Liver (tissue), 7 donors: ENCODE measurements at regions not wholly inside any gene's neighbourhood (a gene's known extent, or its start where the extent isn't known, plus 50 kb on each side); places are given as distances from the start of the nearest gene placed in this dataset.

Experiments used
- DNase-seq: peaks from one replicate; pipeline ENCODE4 v3.0.0-alpha.2; 2017; ENCODE audit warnings: low spot score
- H3K27ac ChIP-seq, 2 donors: one replicate each; pipeline ENCODE4 v1.7.0; 2013; ENCODE audit warnings: inconsistent platforms in 2 of 2, low read length in 2 of 2, control low read depth in 1 of 2, low read depth in 1 of 2, mild to moderate bottlenecking in 1 of 2
- H3K27me3 ChIP-seq, 4 donors: one replicate each; pipeline versions ENCODE4 v1.6.1 to v1.7.0; 2013; ENCODE audit warnings: low read length in 3 of 4, inconsistent platforms in 1 of 4, mild to moderate bottlenecking in 1 of 4, moderate library complexity in 1 of 4; ENCODE audit not compliant: control insufficient read depth in 4 of 4, insufficient read depth in 4 of 4
- H3K36me3 ChIP-seq, 4 donors: one replicate each; pipeline versions ENCODE4 v1.6.1 to v1.7.0; 2013; ENCODE audit warnings: low read length in 3 of 4, mild to moderate bottlenecking in 3 of 4, low read depth in 1 of 4, moderate library complexity in 1 of 4; ENCODE audit not compliant: control insufficient read depth in 4 of 4, insufficient read depth in 3 of 4
- H3K4me1 ChIP-seq, 4 donors: one replicate each; pipeline versions ENCODE4 v1.6.1 to v1.7.0; 2013; ENCODE audit warnings: low read length in 3 of 4, mild to moderate bottlenecking in 3 of 4, moderate library complexity in 1 of 4; ENCODE audit not compliant: control insufficient read depth in 4 of 4, insufficient read depth in 4 of 4
- H3K4me3 ChIP-seq, 3 donors: one replicate each; pipeline versions ENCODE4 v1.6.1 to v1.7.0; 2013; ENCODE audit warnings: low read length in 3 of 3, control low read depth in 1 of 3, low read depth in 1 of 3, mild to moderate bottlenecking in 1 of 3
- H3K9ac ChIP-seq, 2 donors: one replicate each; pipeline ENCODE4 v1.7.0; 2013; ENCODE audit warnings: low read length in 2 of 2, mild to moderate bottlenecking in 2 of 2, moderate library complexity in 2 of 2, control low read depth in 1 of 2, low read depth in 1 of 2
- H3K9me3 ChIP-seq, 4 donors: one replicate each; pipeline versions ENCODE4 v1.6.1 to v1.7.0; 2013; ENCODE audit warnings: low read length in 3 of 4; ENCODE audit not compliant: control insufficient read depth in 4 of 4
- EGR1 ChIP-seq, 2 donors: IDR thresholded peaks; 2 replicates each; pipeline ENCODE4 v1.6.1; 2016 to 2018; ENCODE audit warnings: antibody characterized with exemption in 2 of 2, low read depth in 2 of 2
- FOXA1 ChIP-seq: IDR thresholded peaks from 2 replicates; pipeline ENCODE4 v1.6.1; 2016; ENCODE audit warnings: antibody characterized with exemption
- FOXA2 ChIP-seq: IDR thresholded peaks from 2 replicates; pipeline ENCODE4 v1.6.1; 2016; ENCODE audit warnings: antibody characterized with exemption
- GABPA ChIP-seq, 2 donors: IDR thresholded peaks in 1 of 2; conservative IDR thresholded peaks in 1 of 2; 2 replicates each; pipeline ENCODE4 v1.6.1; 2016; ENCODE audit warnings: antibody characterized with exemption in 2 of 2, mild to moderate bottlenecking in 1 of 2, moderate library complexity in 1 of 2
- HNF4A ChIP-seq, 2 donors: conservative IDR thresholded peaks; 2 replicates each; pipeline ENCODE4 v1.6.1; 2016; ENCODE audit warnings: antibody characterized with exemption in 2 of 2, mild to moderate bottlenecking in 2 of 2
- HNF4G ChIP-seq: IDR thresholded peaks from 2 replicates; pipeline ENCODE4 v1.6.1; 2016; ENCODE audit warnings: antibody characterized with exemption
- JUND ChIP-seq, 2 donors: IDR thresholded peaks; 2 replicates each; pipeline ENCODE4 v1.6.1; 2016; ENCODE audit warnings: antibody characterized with exemption in 2 of 2
- MAX ChIP-seq: IDR thresholded peaks from 2 replicates; pipeline ENCODE4 v1.6.1; 2016; ENCODE audit warnings: antibody characterized with exemption
- NR2F2 ChIP-seq: IDR thresholded peaks from 2 replicates; pipeline ENCODE4 v1.6.1; 2016; ENCODE audit warnings: antibody characterized with exemption
- RAD21 ChIP-seq, 2 donors: IDR thresholded peaks; 2 replicates each; pipeline ENCODE4 v1.6.1; 2016; ENCODE audit warnings: antibody characterized with exemption in 2 of 2, mild to moderate bottlenecking in 2 of 2
- RXRA ChIP-seq, 2 donors: IDR thresholded peaks; 2 replicates each; pipeline ENCODE4 v1.6.1; 2017 to 2018; ENCODE audit warnings: antibody characterized with exemption in 2 of 2, mild to moderate bottlenecking in 1 of 2
- SP1 ChIP-seq: IDR thresholded peaks from 2 replicates; pipeline ENCODE4 v1.6.1; 2018; ENCODE audit warnings: antibody characterized with exemption, mild to moderate bottlenecking
- TAF1 ChIP-seq: conservative IDR thresholded peaks from 2 replicates; pipeline ENCODE4 v1.6.1; 2016; ENCODE audit warnings: antibody characterized with exemption, mild to moderate bottlenecking
- YY1 ChIP-seq: IDR thresholded peaks from 2 replicates; pipeline ENCODE4 v1.6.1; 2016; ENCODE audit warnings: antibody characterized with exemption, mild to moderate bottlenecking
- ZBTB33 ChIP-seq: IDR thresholded peaks from 2 replicates; pipeline ENCODE4 v1.6.1; 2016; ENCODE audit warnings: antibody characterized with exemption
- WGBS: extraction: QIAGEN DNeasy Blood & Tissue Kit; methylation state at CpG from one replicate; pipeline ENCODE4 v1.1.7; 2013; 5-methylcytosine and 5-hydroxymethylcytosine counted together
- donor health status: healthy.
- donor health status: healthy.
- donor health status: healthy.
- donor health status: healthy.

- TF ChIP-seq ZBTB33, result no peak
- TF ChIP-seq HNF4G, result no peak
- no peak for TF ChIP-seq JUND (IDR thresholded peaks at IDR 0.05)
- no peak for TF ChIP-seq GABPA (IDR thresholded peaks at IDR 0.05 in 1 of 2, conservative IDR thresholded peaks at IDR 0.05 in 1 of 2)
- TF ChIP-seq TAF1, result no peak
- TF ChIP-seq HNF4A (conservative IDR thresholded peaks at IDR 0.05), result no peak
- TF ChIP-seq MAX, result no peak
- no peak for TF ChIP-seq RXRA (IDR thresholded peaks at IDR 0.05)
- TF ChIP-seq FOXA2, result no peak
- TF ChIP-seq EGR1 (IDR thresholded peaks at IDR 0.05; ENCODE audit: low read depth in 2 of 2), result no peak
These were observed 560.7 kb downstream of the DSC3 start (continued) for GRCh38 chr18:30481871-30482270.

- Histone ChIP-seq H3K9ac (no peak overlapping the region), H3K4me1 (no peaks in the 10 kb centered on the region), H3K9me3 (no peaks in the 10 kb centered on the region), H3K27ac (no peak overlapping the region), H3K4me3 (no peak overlapping the region), H3K27me3 (no peaks in the 10 kb centered on the region), H3K36me3 (no peaks in the 10 kb centered on the region)
- 77% methylated on average over 4 of the region's 4 CpGs for WGBS
- TF ChIP-seq FOXA1, result no peak
- no peak for TF ChIP-seq MAX
- TF ChIP-seq TAF1, result no peak
- TF ChIP-seq RAD21 (IDR thresholded peaks at IDR 0.05), result no peak
- no peak for TF ChIP-seq ZBTB33
- no peak for TF ChIP-seq JUND (IDR thresholded peaks at IDR 0.05)
- DNase-seq, result no peak
These were observed 573.5 kb downstream of the DSC3 start for GRCh38 chr18:30469091-30469490.

- H3K27me3 ChIP-seq, result no peaks in the 10 kb centered on the region
- H3K4me3 ChIP-seq, result no peak overlapping the region
- H3K27ac ChIP-seq, result no peak overlapping the region
- H3K9ac ChIP-seq, result no peak overlapping the region
- no peaks in the 10 kb centered on the region for H3K4me1 ChIP-seq
- no peaks in the 10 kb centered on the region for H3K9me3 ChIP-seq
- DNase-seq, result no peak
- no peaks in the 10 kb centered on the region for H3K36me3 ChIP-seq
- 65% methylated on average over 3 of the region's 3 CpGs for WGBS
- no peak for TF ChIP-seq JUND (IDR thresholded peaks at IDR 0.05)
- no peak for TF ChIP-seq RXRA (IDR thresholded peaks at IDR 0.05)
- TF ChIP-seq TAF1, result no peak
- TF ChIP-seq GABPA (IDR thresholded peaks at IDR 0.05 in 1 of 2, conservative IDR thresholded peaks at IDR 0.05 in 1 of 2), result no peak
- TF ChIP-seq NR2F2, result no peak
- TF ChIP-seq YY1, result no peak
- TF ChIP-seq SP1, result no peak
- TF ChIP-seq EGR1 (IDR thresholded peaks at IDR 0.05; ENCODE audit: low read depth in 2 of 2), result no peak
- TF ChIP-seq RAD21 (IDR thresholded peaks at IDR 0.05), result no peak
These were observed 577.4 kb downstream of the DSC3 start for GRCh38 chr18:30465096-30465495.
